MM.1S (cell line): ENCODE measurements at regions not wholly inside any gene's neighbourhood (a gene's known extent, or its start where the extent isn't known, plus 50 kb on each side); places are given as distances from the start of the nearest gene placed in this dataset.

Experiments
- DNase-seq: peaks from one replicate; pipeline ENCODE4 v3.0.0-alpha.2; 2015
- H2AFZ ChIP-seq: fragments of 300-600 bp; sonication (generic); 2 replicates; pipeline ENCODE4 v1.6.0; 2016; ENCODE audit warnings: antibody characterized with exemption, low read length
- H3F3A ChIP-seq: fragments of 300-600 bp; sonication (generic); 2 replicates; pipeline ENCODE4 v1.6.1; 2016; ENCODE audit warnings: mild to moderate bottlenecking, antibody characterized with exemption, low read length, moderate library complexity, mixed read lengths; ENCODE audit not compliant: insufficient read depth
- H3K27ac ChIP-seq: fragments of 300-600 bp; sonication (generic); 2 replicates; pipeline ENCODE4 v1.5.1; 2016; ENCODE audit warnings: mild to moderate bottlenecking, low read length
- H3K27me3 ChIP-seq: fragments of 300-600 bp; sonication (generic); replicated peaks from 2 replicates; pipeline ENCODE4 v1.6.0; 2016; ENCODE audit warnings: low read length; ENCODE audit not compliant: insufficient read depth
- H3K36me3 ChIP-seq: fragments of 300-600 bp; sonication (generic); replicated peaks from 2 replicates; pipeline ENCODE4 v1.6.1; 2016; ENCODE audit warnings: mild to moderate bottlenecking, low read length, mixed read lengths; ENCODE audit not compliant: insufficient read depth
- H3K4me1 ChIP-seq: fragments of 300-600 bp; sonication (generic); 2 replicates; pipeline ENCODE4 v1.6.1; 2016; ENCODE audit warnings: low read length, mixed read lengths
- H3K4me2 ChIP-seq: fragments of 300-600 bp; sonication (generic); 2 replicates; pipeline ENCODE4 v1.6.0; 2016; ENCODE audit warnings: low read depth, low read length
- H3K4me3 ChIP-seq: fragments of 300-600 bp; sonication (generic); 2 replicates; pipeline ENCODE4 v1.5.1; 2016; ENCODE audit warnings: low read length, mixed read lengths
- H3K79me2 ChIP-seq: fragments of 300-600 bp; sonication (generic); 2 replicates; pipeline ENCODE4 v1.6.1; 2016; ENCODE audit warnings: mixed run types, low read length, mixed read lengths
- H3K9ac ChIP-seq: fragments of 300-600 bp; sonication (generic); 2 replicates; pipeline ENCODE4 v1.6.1; 2016; ENCODE audit warnings: low read length, mixed read lengths
- H3K9me2 ChIP-seq: fragments of 300-600 bp; sonication (generic); replicated peaks from 2 replicates; pipeline ENCODE4 v1.6.1; 2016; ENCODE audit warnings: mild to moderate bottlenecking, low read length, mixed read lengths; ENCODE audit not compliant: insufficient read depth
- H3K9me3 ChIP-seq: fragments of 300-600 bp; sonication (generic); replicated peaks from 2 replicates; pipeline ENCODE4 v1.6.1; 2016; ENCODE audit warnings: mild to moderate bottlenecking, low read length, mixed read lengths; ENCODE audit not compliant: insufficient read depth
- H4K20me1 ChIP-seq: fragments of 300-600 bp; sonication (generic); 2 replicates; pipeline ENCODE4 v1.6.1; 2016; ENCODE audit warnings: mild to moderate bottlenecking, low read length, moderate library complexity, mixed read lengths; ENCODE audit not compliant: insufficient read depth
- EZH2 ChIP-seq: fragments of 300-600 bp; sonication (generic); optimal IDR thresholded peaks from 2 replicates; pipeline ENCODE3; 2017; ENCODE audit warnings: low read depth, mild to moderate bottlenecking, antibody characterized with exemption, low read length, mixed read lengths
- EZH2phosphoT487 ChIP-seq: fragments of 300-600 bp; sonication (generic); IDR thresholded peaks from 2 replicates; pipeline ENCODE4 v1.6.1; 2018; ENCODE audit warnings: antibody characterized with exemption, low read length
- TF ChIP-seq, protein P1 (sequence below): fragments of 300-600 bp; sonication (generic); IDR thresholded peaks from 2 replicates; pipeline ENCODE4 v1.5.1; 2016; ENCODE audit warnings: antibody characterized with exemption, low read length, mixed read lengths

DNA sequence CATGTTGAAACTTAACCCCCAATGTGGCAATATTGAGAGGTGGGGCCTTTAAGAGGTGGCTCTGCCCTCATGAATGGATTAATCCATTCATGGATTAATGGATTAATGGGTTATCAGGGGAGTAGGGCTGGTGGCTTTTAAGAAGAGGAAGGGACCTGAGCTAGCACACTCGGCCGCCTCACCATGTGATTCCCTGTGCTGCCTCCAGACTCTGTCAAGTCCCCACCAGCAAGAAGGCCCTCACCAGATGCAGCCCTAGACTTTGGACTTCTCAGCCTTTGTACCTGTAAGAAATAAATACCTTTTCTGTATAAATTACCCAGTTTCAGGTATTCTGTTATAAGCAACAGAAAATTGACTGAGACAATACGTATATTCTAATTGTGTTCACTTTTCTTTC lies 272.2 kb upstream of the DMRT1 start:
- TF ChIP-seq EZH2, result no peak
- no peak for TF ChIP-seq EZH2phosphoT487
- TF ChIP-seq, protein P1, sequence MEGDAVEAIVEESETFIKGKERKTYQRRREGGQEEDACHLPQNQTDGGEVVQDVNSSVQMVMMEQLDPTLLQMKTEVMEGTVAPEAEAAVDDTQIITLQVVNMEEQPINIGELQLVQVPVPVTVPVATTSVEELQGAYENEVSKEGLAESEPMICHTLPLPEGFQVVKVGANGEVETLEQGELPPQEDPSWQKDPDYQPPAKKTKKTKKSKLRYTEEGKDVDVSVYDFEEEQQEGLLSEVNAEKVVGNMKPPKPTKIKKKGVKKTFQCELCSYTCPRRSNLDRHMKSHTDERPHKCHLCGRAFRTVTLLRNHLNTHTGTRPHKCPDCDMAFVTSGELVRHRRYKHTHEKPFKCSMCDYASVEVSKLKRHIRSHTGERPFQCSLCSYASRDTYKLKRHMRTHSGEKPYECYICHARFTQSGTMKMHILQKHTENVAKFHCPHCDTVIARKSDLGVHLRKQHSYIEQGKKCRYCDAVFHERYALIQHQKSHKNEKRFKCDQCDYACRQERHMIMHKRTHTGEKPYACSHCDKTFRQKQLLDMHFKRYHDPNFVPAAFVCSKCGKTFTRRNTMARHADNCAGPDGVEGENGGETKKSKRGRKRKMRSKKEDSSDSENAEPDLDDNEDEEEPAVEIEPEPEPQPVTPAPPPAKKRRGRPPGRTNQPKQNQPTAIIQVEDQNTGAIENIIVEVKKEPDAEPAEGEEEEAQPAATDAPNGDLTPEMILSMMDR, result no peak
- H3K27ac ChIP-seq, result no peak overlapping the region
- peaks cover 19% of the 10 kb centered on the region for H3K79me2 ChIP-seq
- DNase-seq, result no peak
- H3K36me3 ChIP-seq, result no peaks in the 10 kb centered on the region
- H3K9ac ChIP-seq, result no peak overlapping the region
- no peaks in the 10 kb centered on the region for H3K27me3 ChIP-seq
- H3K9me2 ChIP-seq, result no peaks in the 10 kb centered on the region
- no peak overlapping the region for H3K4me2 ChIP-seq
- H4K20me1 ChIP-seq, result no peaks in the 10 kb centered on the region
- H3F3A ChIP-seq, result no peaks in the 10 kb centered on the region
- H3K9me3 ChIP-seq, result no peaks in the 10 kb centered on the region
- no peak overlapping the region for H2AFZ ChIP-seq
- no peak overlapping the region for H3K4me3 ChIP-seq
- H3K4me1 ChIP-seq, result peaks cover 14% of the 10 kb centered on the region; the same call in 1 of the 2 replicates

DNA sequence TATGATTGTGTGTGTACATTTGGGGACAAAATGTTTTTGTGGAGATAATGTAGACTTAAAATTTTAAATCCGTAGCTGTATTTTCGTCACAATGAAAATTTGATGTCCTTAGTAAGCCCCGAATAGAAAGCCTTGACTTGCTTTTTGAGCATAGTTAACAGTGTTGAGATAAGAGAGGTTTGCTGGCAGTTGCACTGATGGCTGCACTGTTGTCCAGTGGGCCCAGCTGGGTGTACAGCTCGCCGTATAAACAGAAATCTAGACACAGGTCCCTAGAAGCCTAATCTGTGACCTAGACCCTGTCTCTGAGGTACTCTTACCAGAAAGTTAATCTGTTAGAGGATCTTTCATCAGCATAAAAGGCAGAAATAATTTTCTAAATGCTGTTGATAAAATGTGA lies 271.3 kb upstream of the DMRT1 start:
- Histone ChIP-seq H3K9ac (no peak overlapping the region), H4K20me1 (no peaks in the 10 kb centered on the region), H3K4me2 (no peak overlapping the region), H3K79me2 (peaks cover 19% of the 10 kb centered on the region), H3K9me2 (no peaks in the 10 kb centered on the region), H3K4me3 (no peak overlapping the region), H3K4me1 (peaks cover 14% of the 10 kb centered on the region; the same call in 1 of the 2 replicates), H3F3A (no peaks in the 10 kb centered on the region), H3K36me3 (no peaks in the 10 kb centered on the region), H2AFZ (no peak overlapping the region), H3K27me3 (no peaks in the 10 kb centered on the region), H3K9me3 (no peaks in the 10 kb centered on the region), H3K27ac (no peak overlapping the region)
- no peak for DNase-seq
- TF ChIP-seq EZH2 (no peak), EZH2phosphoT487 (no peak)
- TF ChIP-seq, protein P1, result no peak

DNA sequence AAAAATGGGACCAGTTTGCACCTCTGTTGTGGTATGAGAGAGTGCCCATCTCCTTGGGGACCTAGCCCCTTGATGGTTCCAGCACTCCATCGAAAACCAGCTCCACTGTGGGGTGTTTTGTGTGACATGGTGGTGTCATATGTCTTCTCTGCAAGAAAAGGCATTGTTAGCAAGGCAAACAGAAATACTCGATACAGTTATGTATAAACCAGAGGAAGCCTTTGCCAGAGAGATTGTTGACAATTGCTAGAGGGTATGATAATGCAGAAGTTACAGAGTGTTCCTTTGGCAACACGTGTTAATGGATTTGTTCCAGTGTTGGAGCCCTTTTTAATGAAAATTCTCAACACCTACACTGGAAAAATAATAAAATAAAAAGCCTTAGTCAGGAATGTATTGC lies 270.4 kb upstream of the DMRT1 start:
- H3K27me3 ChIP-seq, result no peaks in the 10 kb centered on the region
- H3K36me3 ChIP-seq, result no peaks in the 10 kb centered on the region
- no peak overlapping the region for H3K27ac ChIP-seq
- no peak overlapping the region for H3K4me3 ChIP-seq
- H3K4me2 ChIP-seq, result no peak overlapping the region
- H4K20me1 ChIP-seq, result no peaks in the 10 kb centered on the region
- TF ChIP-seq EZH2 (no peak), EZH2phosphoT487 (no peak)
- TF ChIP-seq, protein P1, result no peak
- no peaks in the 10 kb centered on the region for H3K9me2 ChIP-seq
- peaks cover 14% of the 10 kb centered on the region; the same call in 1 of the 2 replicates for H3K4me1 ChIP-seq
- H3K9me3 ChIP-seq, result no peaks in the 10 kb centered on the region
- H3F3A ChIP-seq, result no peaks in the 10 kb centered on the region
- no peak for DNase-seq
- H2AFZ ChIP-seq, result no peak overlapping the region
- peaks cover 19% of the 10 kb centered on the region for H3K79me2 ChIP-seq
- no peak overlapping the region for H3K9ac ChIP-seq

DNA sequence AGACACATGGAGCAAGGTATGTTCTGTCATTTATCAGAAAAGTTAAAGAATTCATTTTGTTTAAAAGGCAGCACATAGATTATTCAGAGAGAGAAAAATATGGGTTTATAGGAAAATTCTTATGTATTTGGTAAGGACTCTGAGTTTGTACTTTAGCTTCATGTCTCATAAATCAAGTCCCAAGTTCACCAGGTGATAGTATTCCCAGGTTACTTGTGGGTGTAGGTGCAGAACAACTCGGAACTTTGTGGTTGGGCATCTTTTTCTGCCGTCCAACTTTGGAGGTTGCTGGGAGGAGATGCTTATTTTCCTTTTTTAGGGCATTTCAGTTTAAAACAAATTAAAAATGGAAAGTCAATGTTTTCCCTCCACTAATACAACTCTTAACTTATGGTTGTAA lies 269.8 kb upstream of the DMRT1 start:
- Histone ChIP-seq H3K79me2 (peaks cover 19% of the 10 kb centered on the region), H3K4me3 (no peak overlapping the region), H3K9me2 (no peaks in the 10 kb centered on the region), H3K27me3 (no peaks in the 10 kb centered on the region), H3K27ac (no peak overlapping the region), H3K36me3 (no peaks in the 10 kb centered on the region), H3K4me1 (peaks cover 14% of the 10 kb centered on the region; the same call in 1 of the 2 replicates), H2AFZ (no peak overlapping the region), H3K9ac (no peak overlapping the region), H3K9me3 (no peaks in the 10 kb centered on the region), H3F3A (no peaks in the 10 kb centered on the region), H4K20me1 (no peaks in the 10 kb centered on the region), H3K4me2 (no peak overlapping the region)
- no peak for DNase-seq
- no peak for TF ChIP-seq EZH2
- TF ChIP-seq, protein P1, result no peak
- TF ChIP-seq EZH2phosphoT487, result no peak
